Activated B cell treated with CpG ODN at 0.5 μM for 24 hours (primary cell): ENCODE measurements at regions not wholly inside any gene's neighbourhood (a gene's known extent, or its start where the extent isn't known, plus 50 kb on each side); places are given as distances from the start of the nearest gene placed in this dataset.

ENCODE experiments used
- ATAC-seq: fragments of 200-7000 bp; cut with Tn5 transposase; one replicate; pipeline ENCODE4 v1.10.0; 2021; ENCODE audit warnings: low read depth, mild to moderate bottlenecking, moderate library complexity
- CTCF ChIA-PET: fragments of 350-600 bp; sonication (Branson Sonifier 250); formaldehyde crosslinking; loops from one replicate; lab custom pipeline; 2021; ENCODE audit warnings: antibody characterized with exemption; lab: Charles Lee
- POLR2A ChIA-PET: fragments of 350-600 bp; sonication (Branson Sonifier 250); formaldehyde crosslinking; loops from one replicate; lab custom pipeline; 2021; ENCODE audit warnings: antibody characterized with exemption; lab: Charles Lee
- DNase-seq: peaks from one replicate; pipeline ENCODE4 v3.0.0; 2022
- H3K27ac Mint-ChIP-seq: one replicate; pipeline ENCODE4 v1.8.0; 2020; ENCODE audit warnings: mixed read lengths
- H3K27me3 Mint-ChIP-seq: one replicate; pipeline ENCODE4 v1.8.0; 2021; ENCODE audit warnings: mixed read lengths
- H3K36me3 Mint-ChIP-seq: one replicate; pipeline ENCODE4 v1.8.0; 2021; ENCODE audit warnings: low read depth, mixed read lengths
- H3K4me1 Mint-ChIP-seq: one replicate; pipeline ENCODE4 v1.8.0; 2021; ENCODE audit warnings: mixed read lengths
- H3K4me3 Mint-ChIP-seq: one replicate; pipeline ENCODE4 v1.8.0; 2020; ENCODE audit warnings: mild to moderate bottlenecking, mixed read lengths
- H3K9me3 Mint-ChIP-seq: one replicate; pipeline ENCODE4 v1.8.0; 2020; ENCODE audit warnings: mixed read lengths
- intact Hi-C: fragments of 100-400 bp; cut with micrococcal nuclease; formaldehyde crosslinking; loops from one replicate; pipeline ENCODE4 v1.15.1; 2024
- TF ChIP-seq, protein P1 (sequence below): fragments of 200-600 bp; IDR thresholded peaks from one replicate; pipeline ENCODE4 v1.8.0; 2022; ENCODE audit warnings: antibody characterized with exemption, mild to moderate bottlenecking

DNA sequence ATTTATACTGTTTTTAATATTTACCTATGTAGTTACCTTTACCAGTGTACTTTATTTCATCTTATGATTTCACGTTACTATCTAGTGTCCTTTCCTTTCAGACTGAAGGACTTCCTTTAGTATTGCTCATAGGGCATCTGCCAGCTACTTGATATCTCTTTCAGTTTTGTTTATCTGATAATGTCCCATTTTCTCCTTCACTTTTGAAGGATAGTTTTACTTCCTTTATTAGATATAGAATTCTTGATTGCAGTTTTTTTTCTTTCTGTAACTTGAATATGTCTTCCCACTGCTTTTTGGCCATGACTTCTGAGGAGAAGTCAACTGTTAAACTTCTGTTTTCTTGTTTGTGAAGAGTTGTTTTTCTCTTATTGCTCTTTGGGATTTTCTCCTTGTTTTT lies 69.4 kb upstream of the MAGED1 start:
- TF ChIP-seq, protein P1, sequence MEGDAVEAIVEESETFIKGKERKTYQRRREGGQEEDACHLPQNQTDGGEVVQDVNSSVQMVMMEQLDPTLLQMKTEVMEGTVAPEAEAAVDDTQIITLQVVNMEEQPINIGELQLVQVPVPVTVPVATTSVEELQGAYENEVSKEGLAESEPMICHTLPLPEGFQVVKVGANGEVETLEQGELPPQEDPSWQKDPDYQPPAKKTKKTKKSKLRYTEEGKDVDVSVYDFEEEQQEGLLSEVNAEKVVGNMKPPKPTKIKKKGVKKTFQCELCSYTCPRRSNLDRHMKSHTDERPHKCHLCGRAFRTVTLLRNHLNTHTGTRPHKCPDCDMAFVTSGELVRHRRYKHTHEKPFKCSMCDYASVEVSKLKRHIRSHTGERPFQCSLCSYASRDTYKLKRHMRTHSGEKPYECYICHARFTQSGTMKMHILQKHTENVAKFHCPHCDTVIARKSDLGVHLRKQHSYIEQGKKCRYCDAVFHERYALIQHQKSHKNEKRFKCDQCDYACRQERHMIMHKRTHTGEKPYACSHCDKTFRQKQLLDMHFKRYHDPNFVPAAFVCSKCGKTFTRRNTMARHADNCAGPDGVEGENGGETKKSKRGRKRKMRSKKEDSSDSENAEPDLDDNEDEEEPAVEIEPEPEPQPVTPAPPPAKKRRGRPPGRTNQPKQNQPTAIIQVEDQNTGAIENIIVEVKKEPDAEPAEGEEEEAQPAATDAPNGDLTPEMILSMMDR = no peak
- intact Hi-C loops = no loop called here
- ATAC-seq (no peak), DNase-seq (no peak)
- ChIA-PET POLR2A (no interaction called here), CTCF (no interaction called here)
- no peaks in the 10 kb centered on the region for H3K9me3 Mint-ChIP-seq
- H3K4me1 Mint-ChIP-seq = peaks cover 27% of the 10 kb centered on the region
- H3K27me3 Mint-ChIP-seq = no peaks in the 10 kb centered on the region
- no peak overlapping the region for H3K27ac Mint-ChIP-seq
- no peak overlapping the region for H3K4me3 Mint-ChIP-seq
- peaks cover 11% of the 10 kb centered on the region for H3K36me3 Mint-ChIP-seq

- Mint-ChIP-seq H3K27me3 (no peaks in the 10 kb centered on the region), H3K9me3 (no peaks in the 10 kb centered on the region), H3K36me3 (peaks cover 9% of the 10 kb centered on the region), H3K4me1 (peaks cover 27% of the 10 kb centered on the region), H3K4me3 (no peak overlapping the region), H3K27ac (no peak overlapping the region)
- intact Hi-C loops = no loop called here
- no peak for DNase-seq
- ChIA-PET POLR2A (no interaction called here), CTCF (no interaction called here)
- TF ChIP-seq, protein P1 = no peak
- no peak for ATAC-seq
These were observed 68.0 kb upstream of the MAGED1 start for GRCh38 chrX:51825436-51825835.

DNA sequence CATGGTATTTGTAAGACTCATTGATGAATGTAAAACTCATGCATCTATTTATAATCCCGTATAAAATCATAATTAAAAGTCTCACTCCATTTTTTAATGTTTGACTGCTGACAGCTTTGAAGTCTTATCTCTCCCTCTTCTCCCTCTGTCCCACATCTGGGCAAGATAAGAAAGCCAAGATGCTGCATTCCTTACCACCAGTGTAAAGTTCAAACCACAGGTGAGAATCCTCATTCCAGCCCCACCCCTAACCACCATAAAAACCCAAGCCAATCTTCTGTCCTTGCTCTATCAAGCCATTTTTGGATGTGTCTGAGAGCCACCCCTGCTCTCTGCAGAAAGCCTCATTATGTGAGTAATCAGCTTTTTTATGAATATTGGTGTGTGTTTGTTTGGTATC lies 59.3 kb upstream of the MAGED1 start:
- ATAC-seq (no peak), DNase-seq (no peak)
- POLR2A ChIA-PET = no interaction called here
- Mint-ChIP-seq H3K9me3 (no peaks in the 10 kb centered on the region), H3K4me3 (no peak overlapping the region), H3K27ac (no peak overlapping the region), H3K36me3 (peaks cover 19% of the 10 kb centered on the region), H3K27me3 (no peaks in the 10 kb centered on the region), H3K4me1 (no peaks in the 10 kb centered on the region)
- intact Hi-C loops = no loop called here
- TF ChIP-seq, protein P1 = no peak
- CTCF ChIA-PET = no interaction called here

DNA sequence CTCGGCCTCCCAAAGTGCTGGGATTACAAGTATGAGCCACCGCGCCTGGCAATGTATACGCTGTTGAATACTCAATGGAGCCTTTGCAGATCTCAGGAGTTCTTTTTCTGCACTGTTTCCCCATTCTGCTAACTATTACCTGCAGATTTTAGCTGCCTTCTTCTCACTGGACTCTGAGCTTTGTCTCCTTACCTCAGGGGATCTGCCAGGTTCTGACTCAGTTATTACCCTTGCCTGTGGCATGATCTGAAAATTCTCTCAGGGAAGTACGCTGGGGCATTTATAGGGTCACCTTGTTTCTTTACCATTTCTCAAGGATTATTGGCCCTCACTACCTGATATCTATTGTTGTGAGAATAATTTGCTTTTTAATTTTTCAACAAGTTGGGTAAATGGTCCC lies 56.6 kb upstream of the MAGED1 start:
- ChIA-PET POLR2A (no interaction called here), CTCF (no interaction called here)
- intact Hi-C loops = no loop called here
- H3K27me3 Mint-ChIP-seq = no peaks in the 10 kb centered on the region
- DNase-seq = no peak
- no peak for ATAC-seq
- no peaks in the 10 kb centered on the region for H3K4me1 Mint-ChIP-seq
- peaks cover 19% of the 10 kb centered on the region for H3K36me3 Mint-ChIP-seq
- H3K9me3 Mint-ChIP-seq = no peaks in the 10 kb centered on the region
- no peak overlapping the region for H3K4me3 Mint-ChIP-seq
- TF ChIP-seq, protein P1 = no peak
- H3K27ac Mint-ChIP-seq = no peak overlapping the region

DNA sequence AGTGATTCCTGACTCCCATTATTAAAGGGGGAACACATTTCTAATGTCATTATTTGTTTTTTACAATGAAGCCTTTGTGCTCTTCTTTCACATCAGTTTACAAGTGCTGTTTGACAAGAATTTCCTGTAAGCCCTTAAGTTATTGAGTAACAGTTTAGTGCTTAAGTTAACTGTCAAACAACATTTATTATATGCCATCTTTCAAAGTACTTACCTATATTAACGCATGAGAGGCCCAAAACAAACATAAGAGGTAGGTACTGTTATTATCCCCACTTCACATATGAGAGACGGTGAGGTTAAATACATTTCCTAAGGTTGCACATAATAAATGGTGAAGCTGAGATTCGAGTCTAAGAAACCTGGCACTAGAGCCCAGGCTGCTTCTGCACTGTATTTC lies 56.0 kb upstream of the MAGED1 start:
- TF ChIP-seq, protein P1 = no peak
- Mint-ChIP-seq H3K4me3 (no peak overlapping the region), H3K27me3 (no peaks in the 10 kb centered on the region), H3K9me3 (no peaks in the 10 kb centered on the region), H3K36me3 (peaks cover 16% of the 10 kb centered on the region), H3K4me1 (no peaks in the 10 kb centered on the region), H3K27ac (no peak overlapping the region)
- intact Hi-C loops = no loop called here
- DNase-seq (no peak), ATAC-seq (no peak)
- POLR2A ChIA-PET = no interaction called here
- CTCF ChIA-PET = no interaction called here
